HFFc6 (cell line): ENCODE measurements at regions not wholly inside any gene's neighbourhood (a gene's known extent, or its start where the extent isn't known, plus 50 kb on each side); places are given as distances from the start of the nearest gene placed in this dataset.

Experiments
- DNase-seq: peaks from one replicate; pipeline ENCODE4 v3.0.0-alpha.2; 2018
- H3K27ac Mint-ChIP-seq: 2 replicates; pipeline ENCODE4 v1.8.0; 2020; ENCODE audit warnings: mild to moderate bottlenecking, mixed read lengths
- H3K27me3 Mint-ChIP-seq: 2 replicates; pipeline ENCODE4 v1.8.0; 2021; ENCODE audit warnings: mild to moderate bottlenecking, moderate library complexity, mixed read lengths; ENCODE audit not compliant: insufficient read depth
- H3K36me3 Mint-ChIP-seq: 2 replicates; pipeline ENCODE4 v1.8.0; 2021; ENCODE audit warnings: low read depth, mixed read lengths
- H3K4me1 Mint-ChIP-seq: 2 replicates; pipeline ENCODE4 v1.8.0; 2020; ENCODE audit warnings: low read depth, mixed read lengths
- H3K4me3 Mint-ChIP-seq: 2 replicates; pipeline ENCODE4 v1.8.0; 2020; ENCODE audit warnings: mild to moderate bottlenecking, moderate library complexity, mixed read lengths
- H3K9me3 Mint-ChIP-seq: 2 replicates; pipeline ENCODE4 v1.8.0; 2020; ENCODE audit warnings: mild to moderate bottlenecking, mixed read lengths
- CTCF ChIP-seq: fragments of 200-600 bp; sonication (generic); IDR thresholded peaks from 2 replicates; pipeline ENCODE4 v1.5.0; 2021; ENCODE audit warnings: antibody characterized with exemption, mild to moderate bottlenecking

GRCh38 chr7:19574131-19574530 lies 134.7 kb downstream of the POLR1F start:
- no peak for DNase-seq
- Mint-ChIP-seq H3K27ac (no peak overlapping the region), H3K27me3 (no peaks in the 10 kb centered on the region), H3K4me3 (no peak overlapping the region), H3K9me3 (no peaks in the 10 kb centered on the region), H3K4me1 (no peaks in the 10 kb centered on the region), H3K36me3 (no peaks in the 10 kb centered on the region)
- no peak for TF ChIP-seq CTCF

- no peak for TF ChIP-seq CTCF
- no peak for DNase-seq
- Mint-ChIP-seq H3K27me3 (no peaks in the 10 kb centered on the region), H3K27ac (no peak overlapping the region), H3K4me1 (no peaks in the 10 kb centered on the region), H3K4me3 (no peak overlapping the region), H3K9me3 (no peaks in the 10 kb centered on the region), H3K36me3 (no peaks in the 10 kb centered on the region)
Measured at GRCh38 chr7:19572566-19572965, 136.3 kb downstream of the POLR1F start.

- H3K4me1 Mint-ChIP-seq, result no peaks in the 10 kb centered on the region
- no peaks in the 10 kb centered on the region for H3K27me3 Mint-ChIP-seq
- no peak overlapping the region for H3K4me3 Mint-ChIP-seq
- no peak overlapping the region for H3K27ac Mint-ChIP-seq
- DNase-seq, result no peak
- no peaks in the 10 kb centered on the region for H3K9me3 Mint-ChIP-seq
- H3K36me3 Mint-ChIP-seq, result no peaks in the 10 kb centered on the region
- TF ChIP-seq CTCF, result no peak
Measured at GRCh38 chr7:19567011-19567410, 141.8 kb downstream of the POLR1F start.

GRCh38 chr7:19565602-19566001 lies 143.2 kb downstream of the POLR1F start:
- Mint-ChIP-seq H3K4me1 (peaks cover 2% of the 10 kb centered on the region; the same call in 1 of the 2 replicates), H3K36me3 (no peaks in the 10 kb centered on the region), H3K4me3 (no peak overlapping the region), H3K27ac (no peak overlapping the region), H3K9me3 (no peaks in the 10 kb centered on the region), H3K27me3 (no peaks in the 10 kb centered on the region)
- TF ChIP-seq CTCF, result no peak
- no peak for DNase-seq

- Mint-ChIP-seq H3K4me1 (peaks cover 5% of the 10 kb centered on the region; the same call in 1 of the 2 replicates), H3K27ac (no peak overlapping the region), H3K9me3 (no peaks in the 10 kb centered on the region), H3K36me3 (no peaks in the 10 kb centered on the region), H3K4me3 (no peak overlapping the region), H3K27me3 (no peaks in the 10 kb centered on the region)
- no peak for DNase-seq
- TF ChIP-seq CTCF, result no peak
Measured at GRCh38 chr7:19561121-19561805, 147.6 kb downstream of the POLR1F start.
